GM04503 (cell line): ENCODE measurements at regions not wholly inside any gene's neighbourhood (a gene's known extent, or its start where the extent isn't known, plus 50 kb on each side); places are given as distances from the start of the nearest gene placed in this dataset.

Experiments
- DNase-seq: peaks from one replicate; pipeline ENCODE4 v3.0.0-alpha.2; 2012; ENCODE audit warnings: low read depth

- DNase-seq, result no peak
Observed at GRCh38 chr2:120425014-120425413, 79.1 kb downstream of the INHBB start.

- no peak for DNase-seq
Observed at GRCh38 chr2:120428748-120429147, 82.8 kb downstream of the INHBB start.

- no peak for DNase-seq
Observed at GRCh38 chr2:120429586-120430500, 83.9 kb downstream of the INHBB start.

- no peak for DNase-seq
Observed at GRCh38 chr2:120430501-120430830, 84.5 kb downstream of the INHBB start.

GRCh38 chr2:120430957-120431356 is 85.0 kb downstream of the INHBB start:
- no peak for DNase-seq

- DNase-seq, result no peak
Observed at GRCh38 chr2:120431386-120432292, 85.7 kb downstream of the INHBB start.

- no peak for DNase-seq
Observed at GRCh38 chr2:120432293-120432975, 86.5 kb downstream of the INHBB start.

- DNase-seq, result no peak
Observed at GRCh38 chr2:120432976-120433815, 87.3 kb downstream of the INHBB start.

- no peak for DNase-seq
Observed at GRCh38 chr2:120433816-120434290, 87.9 kb downstream of the INHBB start.

GRCh38 chr2:120434492-120435308 is 88.8 kb downstream of the INHBB start:
- peak; percentile 83 for DNase-seq

GRCh38 chr2:120435671-120436459 is 89.9 kb downstream of the INHBB start:
- no peak for DNase-seq

- DNase-seq, result peak; percentile 27
Observed at GRCh38 chr2:120436460-120436739, 90.5 kb downstream of the INHBB start.

GRCh38 chr2:120436885-120437603 is 91.1 kb downstream of the INHBB start:
- DNase-seq, result no peak

- DNase-seq, result no peak
Observed at GRCh38 chr2:120437604-120438000, 91.7 kb downstream of the INHBB start.

- DNase-seq, result no peak
Observed at GRCh38 chr2:120438301-120439066, 92.5 kb downstream of the INHBB start.

GRCh38 chr2:120439067-120439368 is 93.1 kb downstream of the INHBB start:
- DNase-seq, result no peak

GRCh38 chr2:120439637-120440384 is 93.9 kb downstream of the INHBB start:
- no peak for DNase-seq
